ENCODE measurements at regions not wholly inside any gene's neighbourhood (a gene's known extent, or its start where the extent isn't known, plus 50 kb on each side); places are given as distances from the start of the nearest gene placed in this dataset.
"Not testable (repeated sequence)": the region's sequence is repeated elsewhere in the genome, so short reads cannot be mapped to it uniquely, and the experiment has no call there.

DNA sequence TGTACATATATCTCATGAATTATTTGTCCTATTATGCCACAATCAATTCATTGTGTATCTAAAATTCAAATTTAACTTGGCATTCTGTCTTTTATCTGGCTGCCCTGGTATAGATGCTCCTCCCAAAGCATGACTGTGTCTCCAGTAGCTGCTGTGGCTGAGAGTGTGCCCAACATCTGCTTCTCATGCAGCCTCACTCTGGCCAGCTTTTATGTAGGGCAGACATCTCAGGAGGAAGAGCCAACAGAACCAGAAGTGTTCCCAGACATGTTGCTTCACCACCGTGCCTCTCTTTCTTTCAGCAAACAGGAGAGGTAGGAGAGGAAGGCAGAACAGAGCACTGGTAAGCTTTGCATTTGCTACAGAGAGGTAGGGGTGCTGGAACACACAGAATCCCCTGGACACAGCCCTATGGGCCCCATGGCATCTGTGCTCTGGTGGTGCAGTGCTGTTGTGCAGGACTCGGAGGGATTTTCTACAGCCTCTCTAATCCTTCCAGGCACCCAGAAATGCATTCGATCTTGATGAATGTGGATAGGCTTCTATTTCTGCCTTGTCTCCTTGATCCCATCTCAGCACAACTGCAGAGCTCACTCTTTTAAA lies 637.1 kb downstream of the UTRN start:
- no peak for DNase-seq (ENCODE audit: low read depth)

DNA sequence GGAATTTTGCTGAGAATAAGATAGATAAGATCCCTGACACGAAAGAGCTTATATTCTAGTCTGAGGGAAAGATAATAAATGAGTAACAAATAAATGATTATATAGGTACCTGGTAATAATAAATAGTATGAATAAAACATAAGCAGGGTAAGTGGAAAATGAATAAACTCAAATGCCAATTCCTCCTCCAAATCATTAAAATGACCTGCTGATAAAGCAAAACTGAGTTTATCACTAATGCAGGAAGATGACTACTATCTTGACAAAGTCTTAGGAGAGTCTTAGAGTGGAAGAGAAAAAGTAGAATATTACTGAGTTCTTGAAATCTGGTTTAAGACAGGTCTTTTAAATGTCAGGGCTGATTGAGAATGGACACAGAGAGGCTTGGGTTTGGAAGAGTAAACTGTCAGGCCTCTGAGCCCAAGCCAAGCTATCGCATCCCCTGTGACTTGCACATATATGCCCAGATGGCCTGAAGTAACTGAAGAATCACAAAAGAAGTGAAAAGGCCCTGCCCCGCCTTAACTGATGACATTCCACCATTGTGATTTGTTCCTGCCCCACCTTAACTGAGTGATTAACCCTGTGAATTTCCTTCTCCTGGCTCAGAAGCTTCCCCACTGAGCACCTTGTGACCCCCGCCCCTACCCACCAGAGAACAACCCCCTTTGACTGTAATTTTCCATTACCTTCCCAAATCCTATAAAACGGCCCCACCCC lies 637.8 kb downstream of the UTRN start:
- not testable (repeated sequence) for DNase-seq (ENCODE audit: low read depth)

DNA sequence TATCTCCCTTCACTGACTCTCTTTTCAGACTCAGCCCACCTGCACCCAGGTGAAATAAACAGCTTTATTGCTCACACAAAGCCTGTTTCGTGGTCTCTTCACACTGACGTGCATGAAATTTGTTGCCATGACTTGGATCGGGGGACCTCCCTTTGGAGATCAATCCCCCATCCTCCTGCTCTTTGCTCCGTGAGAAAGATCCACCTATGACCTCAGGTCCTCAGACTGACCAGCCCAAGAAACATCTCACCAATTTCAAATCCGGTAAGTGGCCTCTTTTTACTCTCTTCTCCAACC lies 638.3 kb downstream of the UTRN start:
- DNase-seq (ENCODE audit: low read depth) = not testable (repeated sequence)

GRCh38 chr6:144928847-144929246 lies 643.7 kb downstream of the UTRN start:
- DNase-seq (ENCODE audit: low read depth) = no peak

DNA sequence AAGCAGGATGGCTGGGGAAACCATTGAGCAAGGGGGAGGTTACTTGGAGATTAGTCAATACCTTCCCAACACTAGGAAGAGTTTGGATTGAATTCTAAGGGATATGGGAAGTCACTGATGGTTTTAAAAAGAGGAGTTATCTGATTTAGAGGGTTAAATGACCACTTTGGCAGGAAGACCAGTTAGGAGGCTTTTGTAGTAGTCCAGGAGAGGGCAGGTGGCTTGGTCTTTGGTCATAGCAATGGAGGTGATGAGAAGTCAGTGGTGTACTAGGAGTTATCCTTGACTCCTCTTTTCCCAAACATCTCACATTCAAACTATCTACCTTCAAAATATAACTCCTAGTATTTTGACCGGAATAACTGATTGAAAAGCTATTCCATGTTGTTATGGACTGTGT lies 644.1 kb downstream of the UTRN start:
- no peak for DNase-seq (ENCODE audit: low read depth)

DNA sequence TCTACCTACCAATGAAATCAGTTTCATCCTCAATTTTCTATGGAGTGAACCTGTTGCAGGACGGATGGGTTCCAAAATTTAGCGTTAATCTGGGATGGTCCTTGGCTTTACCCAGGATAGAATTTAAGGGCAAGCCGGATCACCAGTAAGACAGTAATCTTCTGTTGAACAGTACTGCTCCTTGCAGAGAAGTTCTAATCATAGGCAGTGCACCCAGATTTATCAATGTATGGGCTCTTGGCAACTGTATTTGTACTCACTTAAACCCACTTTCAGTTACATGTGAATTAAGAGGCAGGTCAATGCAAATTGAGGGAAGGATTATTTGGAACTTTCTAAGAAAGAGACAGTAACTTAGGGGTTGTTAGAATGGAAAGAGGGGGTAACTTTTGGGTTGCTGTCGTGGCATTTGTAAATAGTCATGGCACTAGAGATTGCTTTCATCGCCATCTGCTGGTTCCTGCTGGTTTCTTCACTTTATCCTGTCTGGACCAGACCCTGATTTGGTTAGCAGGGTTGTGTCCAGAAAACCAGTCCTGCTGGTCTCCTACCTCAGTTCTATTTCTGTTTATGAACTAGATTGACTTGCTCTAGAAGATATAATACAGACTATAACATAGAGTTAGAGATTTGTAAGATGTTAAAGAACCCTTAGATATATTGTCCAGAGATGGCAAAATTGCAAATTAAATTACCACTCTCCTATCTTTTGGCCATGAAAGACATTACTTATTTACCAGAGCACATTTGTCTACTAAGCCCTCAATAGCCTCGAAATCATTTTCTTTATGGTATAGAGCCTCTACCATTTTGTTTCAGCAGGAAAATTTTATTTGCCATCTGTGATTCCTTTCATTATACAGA lies 646.3 kb downstream of the UTRN start:
- DNase-seq (ENCODE audit: low read depth) = no peak

GRCh38 chr6:144932621-144933020 lies 647.5 kb downstream of the UTRN start:
- DNase-seq (ENCODE audit: low read depth) = no peak

- no peak for DNase-seq (ENCODE audit: low read depth)
Observed at GRCh38 chr6:144935181-144935580, 650.0 kb downstream of the UTRN start.

- no peak for DNase-seq (ENCODE audit: low read depth)
Observed at GRCh38 chr6:144935661-144936060, 650.5 kb downstream of the UTRN start.

DNA sequence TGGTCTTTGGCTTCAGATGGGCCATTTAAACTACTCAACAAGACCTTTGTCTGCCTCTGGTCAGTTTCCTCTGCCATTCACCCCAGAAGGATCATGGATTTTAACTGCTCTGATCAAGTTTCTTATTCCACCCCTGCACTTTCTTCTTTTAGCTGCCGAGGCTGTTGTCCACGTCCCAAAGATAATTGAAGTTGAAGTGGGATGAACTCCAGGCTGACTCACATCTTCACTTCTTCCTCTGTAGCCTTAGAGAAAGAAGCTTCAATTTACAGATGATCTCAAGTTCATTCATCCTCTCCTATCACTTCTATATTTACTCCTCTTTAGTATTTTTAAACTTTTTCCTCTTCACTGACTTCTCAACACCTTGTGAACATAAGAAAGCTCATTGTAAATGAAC lies 651.6 kb downstream of the UTRN start:
- DNase-seq (ENCODE audit: low read depth) = no peak

GRCh38 chr6:144939921-144940320 lies 654.8 kb downstream of the UTRN start:
- no peak for DNase-seq (ENCODE audit: low read depth)

DNA sequence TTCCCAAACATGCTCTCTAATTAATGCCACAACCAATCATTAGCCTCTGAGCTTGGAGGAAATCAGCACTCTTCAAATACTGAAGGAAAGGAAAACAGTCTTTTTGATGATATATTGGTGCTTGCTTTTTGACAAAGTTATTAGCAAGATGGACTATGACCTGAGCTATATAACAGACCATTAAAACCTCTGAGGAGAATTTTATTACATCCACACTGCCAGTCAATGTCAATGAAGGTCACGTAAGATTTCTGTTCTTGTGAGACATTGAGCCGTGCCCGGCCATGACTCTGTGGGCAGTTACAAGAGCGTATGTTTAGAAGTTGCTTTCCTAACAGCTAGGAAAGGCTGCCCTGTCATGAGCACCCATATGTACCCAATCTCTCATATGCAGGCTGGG lies 659.0 kb downstream of the UTRN start:
- DNase-seq (ENCODE audit: low read depth) = no peak

GRCh38 chr6:144947398-144947976 lies 662.4 kb downstream of the UTRN start:
- no peak for DNase-seq (ENCODE audit: low read depth)

- no peak for DNase-seq (ENCODE audit: low read depth)
Observed at GRCh38 chr6:144951730-144952437, 666.7 kb downstream of the UTRN start.

GRCh38 chr6:144952456-144953240 lies 667.5 kb downstream of the UTRN start:
- no peak for DNase-seq (ENCODE audit: low read depth)

DNA sequence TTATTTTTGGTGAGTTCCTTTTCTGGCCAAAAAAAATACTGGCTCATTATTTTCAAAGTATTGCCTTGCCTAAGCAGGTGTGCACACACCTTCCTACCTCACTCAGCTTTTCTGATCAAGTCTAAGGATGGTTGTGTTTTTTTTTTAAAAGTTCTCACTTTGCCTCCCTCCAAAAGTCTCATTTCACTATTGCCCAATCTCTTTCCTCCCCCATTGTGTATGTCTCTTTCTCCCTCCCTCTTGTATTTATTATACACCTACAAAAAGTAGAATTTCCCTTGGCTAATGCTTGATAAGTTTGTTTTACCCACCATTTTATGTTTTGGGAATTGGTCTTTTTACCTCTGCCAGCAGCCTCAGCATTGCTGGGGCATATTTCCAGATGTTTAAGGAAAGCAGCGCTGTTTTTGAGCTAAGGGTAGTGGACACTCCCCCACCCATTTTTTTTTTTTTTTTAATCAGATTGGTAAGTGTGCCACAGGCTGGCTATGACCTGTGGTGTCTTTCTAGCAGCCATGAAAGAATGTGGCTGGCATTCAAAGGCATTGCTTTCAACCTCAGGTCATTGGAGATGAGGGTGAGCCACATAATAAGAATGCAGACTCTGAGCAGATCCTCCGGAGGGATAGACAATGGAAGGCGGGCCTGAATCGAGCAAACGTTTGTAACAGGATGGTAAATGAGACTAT lies 668.6 kb downstream of the UTRN start:
- no peak for DNase-seq (ENCODE audit: low read depth)

DNA sequence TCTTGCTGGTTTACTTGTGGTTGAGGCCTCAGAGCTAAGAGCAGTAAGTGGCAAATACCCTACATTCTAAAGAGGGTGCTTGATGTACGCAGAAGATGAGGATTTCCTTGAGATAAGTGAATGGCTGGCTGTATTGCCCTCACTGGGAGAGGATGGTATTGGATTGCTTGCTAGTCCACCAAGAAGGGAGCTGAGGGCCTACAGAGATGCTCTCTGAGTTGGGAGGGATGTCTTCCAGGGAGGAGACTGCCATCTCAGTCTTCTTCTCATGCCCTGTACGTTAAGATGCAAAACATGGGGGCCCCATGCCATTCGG lies 669.1 kb downstream of the UTRN start:
- DNase-seq (ENCODE audit: low read depth) = no peak

DNA sequence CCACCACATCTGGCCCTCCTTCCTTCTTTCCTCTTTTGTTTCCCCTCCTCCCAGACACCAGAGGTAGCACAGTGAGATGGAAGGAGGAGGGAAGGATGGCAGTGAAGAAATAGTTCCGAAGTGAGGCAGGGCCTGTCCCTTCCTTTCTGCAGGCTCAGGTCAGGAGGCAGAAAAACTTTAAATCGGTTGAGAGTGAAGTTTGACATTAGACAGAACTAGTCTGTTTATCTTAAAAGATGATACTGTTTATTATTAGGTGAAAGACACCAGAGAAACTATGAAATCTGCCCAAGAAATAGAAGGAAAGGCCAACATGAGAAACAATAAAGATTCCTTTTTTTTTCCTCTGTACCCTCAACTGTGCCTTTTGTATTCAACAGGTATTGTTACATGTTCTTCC lies 670.3 kb downstream of the UTRN start:
- no peak for DNase-seq (ENCODE audit: low read depth)

- no peak for DNase-seq (ENCODE audit: low read depth)
Observed at GRCh38 chr6:144955859-144956258, 670.7 kb downstream of the UTRN start.

GRCh38 chr6:144956697-144957096 lies 671.6 kb downstream of the UTRN start:
- not testable (repeated sequence) for DNase-seq (ENCODE audit: low read depth)

Data from stimulated activated CD8-positive, alpha-beta memory T cell treated with anti-CD3 and anti-CD28 coated beads, Interleukin-12 subunit alpha, Interleukin-12 subunit beta, amount 100 ng/mL, for 4 hours (primary cell).